VCaP (cell line): ENCODE measurements at regions not wholly inside any gene's neighbourhood (a gene's known extent, or its start where the extent isn't known, plus 50 kb on each side); places are given as distances from the start of the nearest gene placed in this dataset.

ENCODE experiments used
- H3K27ac ChIP-seq: fragments of 450-650 bp; 2 replicates; pipeline ENCODE4 v1.5.1; 2017
- CTCF ChIP-seq: fragments of 450-650 bp; conservative IDR thresholded peaks from 2 replicates; pipeline ENCODE4 v1.5.1; 2017; ENCODE audit warnings: mild to moderate bottlenecking, moderate library complexity

- no peak for TF ChIP-seq CTCF
- no peak overlapping the region for H3K27ac ChIP-seq
These were observed 54.5 kb upstream of the FAM78B start for GRCh38 chr1:166221316-166221715.

- TF ChIP-seq CTCF: no peak
These were observed 67.1 kb upstream of the FAM78B start for GRCh38 chr1:166233750-166234366.

GRCh38 chr1:166235728-166236127 is 68.9 kb upstream of the FAM78B start:
- no peak for TF ChIP-seq CTCF
- H3K27ac ChIP-seq: no peak overlapping the region

More at GRCh38 chr1:166233750-166234366, 67.1 kb upstream of the FAM78B start:
- no peak overlapping the region for H3K27ac ChIP-seq

- no peak for TF ChIP-seq CTCF
- no peak overlapping the region for H3K27ac ChIP-seq
These were observed 70.9 kb upstream of the FAM78B start for GRCh38 chr1:166237675-166238074.

GRCh38 chr1:166253076-166253779 is 86.4 kb upstream of the FAM78B start:
- H3K27ac ChIP-seq: no peak overlapping the region
- TF ChIP-seq CTCF: no peak

GRCh38 chr1:166258017-166258416 is 91.2 kb upstream of the FAM78B start:
- no peak overlapping the region for H3K27ac ChIP-seq
- no peak for TF ChIP-seq CTCF

- no peak for TF ChIP-seq CTCF
- no peak overlapping the region for H3K27ac ChIP-seq
These were observed 94.7 kb upstream of the FAM78B start for GRCh38 chr1:166261511-166261910.
